H1 (cell line): ENCODE measurements at regions not wholly inside any gene's neighbourhood (a gene's known extent, or its start where the extent isn't known, plus 50 kb on each side); places are given as distances from the start of the nearest gene placed in this dataset.
"Not testable (repeated sequence)": the region's sequence is repeated elsewhere in the genome, so short reads cannot be mapped to it uniquely, and the experiment has no call there.

Experiments
- CTCF ChIA-PET: fragments of 300-600 bp; sonication (Branson Sonifier 250); formaldehyde crosslinking; loops from one replicate; lab custom pipeline; 2021; ENCODE audit not compliant: partially characterized antibody; lab: Charles Lee
- POLR2A ChIA-PET: fragments of 300-600 bp; sonication (Branson Sonifier 250); formaldehyde crosslinking; loops from one replicate; lab custom pipeline; 2021; ENCODE audit warnings: inconsistent platforms; ENCODE audit not compliant: partially characterized antibody; lab: Charles Lee
- DNase-seq, 2 experiments: peaks; one replicate each; pipeline versions ENCODE4 v3.0.0 to v3.0.0-alpha.2; 2010 to 2022; ENCODE audit warnings: low spot score in 2 of 2, low read depth in 1 of 2, mixed read lengths in 1 of 2
- FAIRE-seq: peaks from 2 replicates; lab custom pipeline; 2011; peaks lifted over from hg19 to GRCh38; lab: Jason Lieb, UNC
- H2AFZ ChIP-seq: 2 replicates; pipeline ENCODE4 v1.8.1; 2012; ENCODE audit warnings: low read length, inconsistent platforms
- H2AK5ac ChIP-seq: 2 replicates; pipeline ENCODE4 v1.6.1; 2013; ENCODE audit warnings: low read depth, low read length
- H2BK120ac ChIP-seq: replicated peaks from 2 replicates; pipeline ENCODE3; 2013; ENCODE audit warnings: low read depth, low read length, inconsistent platforms
- H2BK12ac ChIP-seq: 2 replicates; pipeline ENCODE4 v1.6.1; 2013; ENCODE audit warnings: low read depth, low read length
- H2BK15ac ChIP-seq: 2 replicates; pipeline ENCODE4 v1.6.1; 2013; ENCODE audit warnings: low read length
- H2BK20ac ChIP-seq: 2 replicates; pipeline ENCODE4 v1.6.1; 2013; ENCODE audit warnings: low read length
- H2BK5ac ChIP-seq: 2 replicates; pipeline ENCODE4 v1.6.1; 2013; ENCODE audit warnings: low read depth, low read length
- H3K14ac ChIP-seq: 2 replicates; pipeline ENCODE4 v1.6.1; 2013; ENCODE audit warnings: inconsistent platforms; ENCODE audit not compliant: insufficient read length
- H3K18ac ChIP-seq: 2 replicates; pipeline ENCODE4 v1.6.1; 2013; ENCODE audit warnings: low read length; ENCODE audit errors: extremely low read depth
- H3K23ac ChIP-seq: 2 replicates; pipeline ENCODE4 v1.6.1; 2013; ENCODE audit warnings: inconsistent platforms; ENCODE audit not compliant: insufficient read length
- H3K23me2 ChIP-seq: 2 replicates; pipeline ENCODE4 v1.6.1; 2013; ENCODE audit warnings: low read depth, low read length
- H3K27ac ChIP-seq: 2 replicates; pipeline ENCODE4 v1.6.1; 2011; ENCODE audit warnings: low read depth, low read length, inconsistent platforms
- H3K27me3 ChIP-seq, 4 experiments: replicated peaks in 1 of 4; 1 replicate in 1 of 4; 2 replicates in 3 of 4; pipeline versions ENCODE4 v1.6.1 to v1.8.1; 2011 to 2013; ENCODE audit warnings: low read length in 3 of 4, mild to moderate bottlenecking in 3 of 4, inconsistent platforms in 2 of 4, mixed read lengths in 2 of 4, moderate library complexity in 1 of 4; ENCODE audit not compliant: control insufficient read depth in 3 of 4, insufficient read depth in 3 of 4; ENCODE audit errors: extremely low read depth in 1 of 4
- H3K36me3 ChIP-seq, 4 experiments: 2 replicates each; pipeline versions ENCODE4 v1.6.1 to v1.8.1; 2011 to 2013; ENCODE audit warnings: mild to moderate bottlenecking in 4 of 4, low read length in 3 of 4, moderate library complexity in 2 of 4, control low read depth in 1 of 4, inconsistent platforms in 1 of 4; ENCODE audit not compliant: insufficient read depth in 4 of 4, control insufficient read depth in 2 of 4
- H3K4ac ChIP-seq: replicated peaks from 2 replicates; pipeline ENCODE3; 2013; ENCODE audit warnings: low read length, low read depth, mixed read lengths, inconsistent platforms; ENCODE audit not compliant: insufficient read length
- H3K4me1 ChIP-seq, 4 experiments: replicated peaks in 1 of 4; 1 replicate in 1 of 4; 2 replicates in 3 of 4; pipeline versions ENCODE4 v1.6.1 to v1.8.1; 2011 to 2013; ENCODE audit warnings: low read length in 3 of 4, inconsistent platforms in 2 of 4, mixed read lengths in 1 of 4; ENCODE audit not compliant: insufficient read depth in 4 of 4, control insufficient read depth in 3 of 4
- H3K4me2 ChIP-seq, 2 experiments: 2 replicates each; pipeline versions ENCODE4 v1.6.1 to v1.8.1; 2011 to 2013; ENCODE audit warnings: low read depth in 2 of 2, low read length in 2 of 2, control low read depth in 1 of 2, inconsistent platforms in 1 of 2, mild to moderate bottlenecking in 1 of 2; ENCODE audit not compliant: insufficient read depth in 1 of 2
- H3K4me3 ChIP-seq, 4 experiments: fragments of 200-600, 300-600 bp in 1 of 4; sonication (generic), shearing (Covaris generic), sonication (Bioruptor Twin) in 1 of 4; 2 replicates each; pipeline versions ENCODE4 v1.5.1 to v1.8.1; 2011 to 2016; ENCODE audit warnings: low read length in 4 of 4, low read depth in 3 of 4, control low read depth in 2 of 4, inconsistent platforms in 2 of 4, mild to moderate bottlenecking in 2 of 4, mixed read lengths in 1 of 4, moderate library complexity in 1 of 4; ENCODE audit not compliant: insufficient read depth in 2 of 4; ENCODE audit errors: extremely low read depth in 1 of 4
- H3K56ac ChIP-seq: replicated peaks from 2 replicates; pipeline ENCODE3; 2013; ENCODE audit warnings: low read depth, mild to moderate bottlenecking, mixed read lengths, low read length, inconsistent platforms; ENCODE audit not compliant: insufficient read length
- H3K79me1 ChIP-seq: 2 replicates; pipeline ENCODE4 v1.6.1; 2013; ENCODE audit warnings: low read depth, low read length, control low read depth
- H3K79me2 ChIP-seq, 2 experiments: 2 replicates each; pipeline versions ENCODE4 v1.6.1 to v1.8.1; 2012 to 2013; ENCODE audit warnings: low read length in 2 of 2, mild to moderate bottlenecking in 2 of 2, inconsistent platforms in 1 of 2; ENCODE audit not compliant: insufficient read depth in 2 of 2, control insufficient read depth in 1 of 2
- H3K9ac ChIP-seq, 4 experiments: replicated peaks in 1 of 4; 1 replicate in 1 of 4; 2 replicates in 3 of 4; pipeline versions ENCODE4 v1.6.1 to v1.8.1; 2011 to 2013; ENCODE audit warnings: low read depth in 3 of 4, low read length in 3 of 4, control low read depth in 2 of 4, mild to moderate bottlenecking in 2 of 4, moderate library complexity in 2 of 4, inconsistent platforms in 1 of 4; ENCODE audit errors: extremely low read depth in 1 of 4
- H3K9me3 ChIP-seq, 2 experiments: 2 replicates each; pipeline versions ENCODE4 v1.6.1 to v1.8.1; 2012 to 2013; ENCODE audit warnings: mild to moderate bottlenecking in 2 of 2, moderate library complexity in 2 of 2, control low read depth in 1 of 2, inconsistent platforms in 1 of 2, low read depth in 1 of 2, low read length in 1 of 2, mixed read lengths in 1 of 2; ENCODE audit not compliant: insufficient read depth in 2 of 2
- H4K20me1 ChIP-seq, 2 experiments: replicated peaks in 1 of 2; 2 replicates each; pipeline versions ENCODE3 to v1.8.1; 2011 to 2013; ENCODE audit warnings: inconsistent platforms in 2 of 2, low read length in 2 of 2, mild to moderate bottlenecking in 1 of 2; ENCODE audit not compliant: insufficient read depth in 2 of 2, control insufficient read depth in 1 of 2
- H4K5ac ChIP-seq: 2 replicates; pipeline ENCODE4 v1.6.1; 2013; ENCODE audit warnings: low read length, low read depth, mixed read lengths, inconsistent platforms; ENCODE audit not compliant: insufficient read length
- H4K8ac ChIP-seq: 2 replicates; pipeline ENCODE4 v1.8.0; 2013; ENCODE audit warnings: mild to moderate bottlenecking, moderate library complexity, low read length, inconsistent platforms; ENCODE audit not compliant: insufficient read depth; ENCODE audit errors: extremely low read depth
- H4K91ac ChIP-seq: replicated peaks from 2 replicates; pipeline ENCODE3; 2013; ENCODE audit warnings: low read length, mixed read lengths, inconsistent platforms; ENCODE audit not compliant: insufficient read length
- WGBS, 2 experiments: shearing (Covaris generic) in 1 of 2; methylation state at CpG; one replicate each; pipeline versions ENCODE4 v1.1.6 to v1.1.7; 2013 to 2015; ENCODE audit warnings: low lambda C conversion rate in 2 of 2, mixed read lengths in 2 of 2, inconsistent platforms in 1 of 2, low coverage in 1 of 2, missing lambda C conversion rate in 1 of 2; ENCODE audit not compliant: insufficient replicate concordance in 2 of 2, insufficient coverage in 1 of 2, insufficient read length in 1 of 2; ENCODE audit errors: extremely low coverage in 1 of 2, missing lambda C conversion rate in 1 of 2; 5-methylcytosine and 5-hydroxymethylcytosine counted together

- H3K79me2 ChIP-seq, H2BK15ac ChIP-seq, H3K27ac ChIP-seq, H3K4me3 ChIP-seq, H2BK20ac ChIP-seq, H3K4ac ChIP-seq, H4K91ac ChIP-seq, H3K79me1 ChIP-seq, H3K14ac ChIP-seq, H3K23me2 ChIP-seq, H4K8ac ChIP-seq, DNase-seq, H3K18ac ChIP-seq, H3K4me1 ChIP-seq, H4K20me1 ChIP-seq, H2BK12ac ChIP-seq, POLR2A ChIA-PET, H2BK5ac ChIP-seq, H3K56ac ChIP-seq, H2BK120ac ChIP-seq, H3K4me2 ChIP-seq, FAIRE-seq, H3K9ac ChIP-seq, H3K23ac ChIP-seq, CTCF ChIA-PET, H4K5ac ChIP-seq, H2AK5ac ChIP-seq, H3K36me3 ChIP-seq, H2AFZ ChIP-seq: not testable (repeated sequence)
- peaks cover 0 to 56% (median 0%) of the 10 kb centered on the region in 4 experiments; a peak in 1 of 7 replicates for H3K27me3 ChIP-seq
- 88% methylated on average over 2 of the region's 3 CpGs; no CpG with 5 or more reads in 1 of the 2 experiments for WGBS, 2 experiments
- H3K9me3 ChIP-seq: peaks cover 33 to 61% of the 10 kb centered on the region in 2 experiments
Observed at GRCh38 chr18:71303743-71304142, 1014.9 kb downstream of the SOCS6 start.
